ENCODE measurements at regions not wholly inside any gene's neighbourhood (a gene's known extent, or its start where the extent isn't known, plus 50 kb on each side); places are given as distances from the start of the nearest gene placed in this dataset.

GRCh38 chr4:96240041-96240440 is 400.1 kb downstream of the PDHA2 start:
- TF ChIP-seq YY1 (IDR thresholded peaks at IDR 0.05; ENCODE audit: insufficient read depth, insufficient read length) = no peak
- no peak for TF ChIP-seq ZNF274 (IDR thresholded peaks at IDR 0.05; ENCODE audit: low read depth, low read length)
- TF ChIP-seq SUZ12 (IDR thresholded peaks at IDR 0.05; ENCODE audit: extremely low read depth, insufficient read depth, insufficient read length) = no peak
